Vagina (tissue), 2 donors: ENCODE measurements at regions not wholly inside any gene's neighbourhood (a gene's known extent, or its start where the extent isn't known, plus 50 kb on each side); places are given as distances from the start of the nearest gene placed in this dataset.

ENCODE experiments used
- POLR2AphosphoS5 ChIP-seq, 2 donors: sonication (generic); formaldehyde crosslinking; IDR thresholded peaks; one replicate each; pipeline ENCODE4 v1.9.0; 2017; ENCODE audit warnings: antibody characterized with exemption in 2 of 2, mild to moderate bottlenecking in 2 of 2, low read depth in 1 of 2; ENCODE audit not compliant: insufficient read depth in 1 of 2
- TF ChIP-seq, protein P1 (sequence below), 3 experiments: fragments of 450-650 bp in 2 of 3; fragments of 200-600 bp in 1 of 3; sonication (generic) in 1 of 3; IDR thresholded peaks; one replicate each; pipeline ENCODE4 v1.5.1; 2017 to 2019; ENCODE audit warnings: antibody characterized with exemption in 3 of 3, mild to moderate bottlenecking in 2 of 3, moderate library complexity in 2 of 3

DNA sequence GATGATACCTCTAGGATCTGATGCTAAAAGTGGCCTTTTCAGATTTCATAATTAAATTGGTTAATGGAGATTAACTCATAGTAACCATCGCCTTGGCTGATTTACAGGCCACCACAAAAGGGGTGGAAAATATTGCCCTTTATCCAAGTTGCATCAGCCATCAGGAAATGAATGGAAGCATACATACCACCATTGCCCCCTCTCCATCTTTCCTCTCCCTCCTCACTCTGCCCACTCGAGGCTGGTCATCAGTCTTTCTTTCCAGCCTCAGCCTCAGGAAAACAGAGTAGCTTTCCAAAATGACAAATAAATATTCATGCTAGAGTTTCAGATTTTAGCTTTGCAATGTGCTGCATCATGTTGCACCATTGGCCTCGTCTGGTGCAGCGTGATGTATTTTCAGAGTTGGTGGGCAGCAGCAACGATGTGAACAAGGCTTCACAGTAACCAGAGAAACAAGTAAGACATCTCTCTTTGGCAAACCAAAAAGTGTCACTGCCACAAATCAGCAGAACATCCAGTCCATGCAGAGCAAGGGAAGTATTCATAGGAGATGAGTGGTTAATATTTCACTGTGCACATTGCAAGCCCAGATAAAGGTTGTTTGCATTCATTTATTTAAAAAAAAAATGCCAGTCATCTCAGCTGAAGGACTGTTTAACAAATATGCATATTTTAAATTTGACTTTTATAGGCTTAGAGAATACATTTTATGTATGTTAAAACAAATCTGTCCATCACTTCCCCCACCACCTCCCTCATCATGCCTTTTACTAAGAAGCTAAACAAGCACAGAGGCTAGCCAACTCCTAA is 136.7 kb upstream of the FAT3 start:
- TF ChIP-seq, protein P1, sequence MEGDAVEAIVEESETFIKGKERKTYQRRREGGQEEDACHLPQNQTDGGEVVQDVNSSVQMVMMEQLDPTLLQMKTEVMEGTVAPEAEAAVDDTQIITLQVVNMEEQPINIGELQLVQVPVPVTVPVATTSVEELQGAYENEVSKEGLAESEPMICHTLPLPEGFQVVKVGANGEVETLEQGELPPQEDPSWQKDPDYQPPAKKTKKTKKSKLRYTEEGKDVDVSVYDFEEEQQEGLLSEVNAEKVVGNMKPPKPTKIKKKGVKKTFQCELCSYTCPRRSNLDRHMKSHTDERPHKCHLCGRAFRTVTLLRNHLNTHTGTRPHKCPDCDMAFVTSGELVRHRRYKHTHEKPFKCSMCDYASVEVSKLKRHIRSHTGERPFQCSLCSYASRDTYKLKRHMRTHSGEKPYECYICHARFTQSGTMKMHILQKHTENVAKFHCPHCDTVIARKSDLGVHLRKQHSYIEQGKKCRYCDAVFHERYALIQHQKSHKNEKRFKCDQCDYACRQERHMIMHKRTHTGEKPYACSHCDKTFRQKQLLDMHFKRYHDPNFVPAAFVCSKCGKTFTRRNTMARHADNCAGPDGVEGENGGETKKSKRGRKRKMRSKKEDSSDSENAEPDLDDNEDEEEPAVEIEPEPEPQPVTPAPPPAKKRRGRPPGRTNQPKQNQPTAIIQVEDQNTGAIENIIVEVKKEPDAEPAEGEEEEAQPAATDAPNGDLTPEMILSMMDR (IDR thresholded peaks at IDR 0.05), result no peak
- TF ChIP-seq POLR2AphosphoS5 (IDR thresholded peaks at IDR 0.05; ENCODE audit: insufficient read depth in 1 of 2, low read depth in 1 of 2), result no peak
